Stimulated activated CD8-positive, alpha-beta memory T cell treated with anti-CD3 and anti-CD28 coated beads, Interleukin-2, amount 100 ng/mL, for 48 hours (primary cell): ENCODE measurements at regions not wholly inside any gene's neighbourhood (a gene's known extent, or its start where the extent isn't known, plus 50 kb on each side); places are given as distances from the start of the nearest gene placed in this dataset.

Experiments used
- DNase-seq, 2 donors: peaks; one replicate each; pipeline ENCODE4 v3.0.0-alpha.2; 2020; ENCODE audit warnings: low read depth in 2 of 2

DNA sequence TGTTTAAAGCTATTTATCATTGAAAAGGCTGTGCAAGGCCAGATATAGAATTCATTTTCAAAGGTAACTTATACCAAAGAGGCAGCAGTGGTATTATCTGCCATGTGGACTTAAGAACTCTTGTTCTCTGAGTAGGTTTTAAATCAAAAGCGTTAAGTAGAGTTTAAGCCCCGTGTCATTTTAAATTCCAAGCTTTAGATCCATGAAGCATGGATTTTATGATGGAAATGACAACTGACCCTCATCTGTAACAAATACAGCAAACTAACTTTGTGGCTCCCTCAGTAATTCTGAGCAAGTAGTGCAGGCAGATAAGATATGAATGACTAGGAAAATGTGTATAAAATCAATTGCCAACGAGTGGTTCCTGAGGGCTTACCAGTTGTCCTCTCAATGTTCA is 247.0 kb downstream of the WDR11 start:
- DNase-seq, result no peak

DNA sequence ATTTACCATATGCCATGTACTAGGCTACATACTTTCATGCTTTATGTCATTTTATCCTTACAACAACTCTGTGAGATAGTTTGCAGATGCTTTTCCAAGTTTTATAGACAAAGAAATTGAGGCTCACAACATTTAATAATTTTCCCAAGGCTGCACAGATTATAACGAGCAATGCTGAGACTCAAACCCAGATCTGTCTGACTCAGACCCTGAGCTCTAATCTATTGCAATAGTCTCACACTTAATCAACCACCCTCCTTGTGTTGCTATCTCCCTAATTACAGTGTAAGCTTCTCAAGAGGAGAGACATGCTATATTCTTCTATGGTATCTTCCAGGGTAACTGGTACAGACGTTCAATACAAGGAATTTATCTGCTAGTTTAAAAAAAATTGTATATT is 247.6 kb downstream of the WDR11 start:
- DNase-seq, result no peak

DNA sequence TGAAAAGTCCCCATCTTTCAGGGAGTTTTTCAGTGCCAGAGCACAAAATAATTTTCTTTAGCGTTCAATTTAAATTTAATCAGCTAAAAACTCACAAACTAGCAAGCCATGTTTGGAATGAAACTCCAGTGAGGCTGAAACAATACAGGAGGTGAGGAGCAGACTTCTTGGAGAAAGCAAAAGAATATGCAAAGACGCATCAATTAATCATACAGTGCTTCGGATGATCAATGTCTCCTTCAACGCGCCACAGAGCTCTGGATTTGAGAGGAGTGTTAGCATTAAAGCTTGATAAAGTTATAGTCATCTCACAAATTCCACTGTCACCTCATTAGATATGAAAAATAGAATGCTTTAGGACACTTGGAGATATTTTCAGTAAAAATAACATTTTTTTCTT is 248.0 kb downstream of the WDR11 start:
- no peak for DNase-seq

DNA sequence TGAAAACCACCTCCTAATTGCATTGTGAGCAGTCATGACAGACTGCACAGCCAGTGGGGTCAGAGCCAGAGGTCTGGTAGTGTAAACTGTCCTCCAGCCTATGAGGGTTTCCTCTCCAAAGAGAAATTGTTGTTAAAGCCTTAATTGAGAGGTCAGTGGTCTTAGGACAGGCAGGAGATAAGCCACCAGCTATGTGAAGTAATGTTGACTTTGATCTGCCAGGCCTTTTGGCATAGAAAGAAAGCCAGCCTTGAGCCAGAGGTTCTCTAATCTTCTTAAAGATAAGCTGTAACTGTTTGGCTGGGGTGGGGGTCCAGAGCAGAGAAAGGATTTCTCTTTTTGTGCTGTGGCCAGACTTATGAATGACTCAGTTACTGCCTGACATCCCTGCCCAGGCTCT is 248.4 kb downstream of the WDR11 start:
- no peak for DNase-seq

DNA sequence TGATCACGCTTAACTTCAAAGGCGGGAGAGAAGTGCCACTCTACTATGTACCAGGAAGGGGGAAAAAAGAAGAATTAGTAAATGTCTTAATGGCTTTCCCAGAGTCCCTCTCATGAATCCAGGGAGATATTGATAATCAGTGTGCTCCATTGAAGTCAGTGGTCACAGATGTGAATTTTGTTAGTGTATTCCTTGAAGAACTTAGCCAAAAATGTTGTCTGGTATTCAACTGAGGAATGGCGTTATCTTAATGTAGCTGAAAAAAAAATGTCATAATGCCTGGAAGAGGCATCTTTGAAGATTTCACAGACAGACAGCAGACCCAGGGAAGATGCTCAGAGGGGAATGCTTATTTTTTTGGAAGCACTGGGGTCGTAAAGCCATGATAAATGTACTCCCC is 250.4 kb downstream of the WDR11 start:
- no peak for DNase-seq

DNA sequence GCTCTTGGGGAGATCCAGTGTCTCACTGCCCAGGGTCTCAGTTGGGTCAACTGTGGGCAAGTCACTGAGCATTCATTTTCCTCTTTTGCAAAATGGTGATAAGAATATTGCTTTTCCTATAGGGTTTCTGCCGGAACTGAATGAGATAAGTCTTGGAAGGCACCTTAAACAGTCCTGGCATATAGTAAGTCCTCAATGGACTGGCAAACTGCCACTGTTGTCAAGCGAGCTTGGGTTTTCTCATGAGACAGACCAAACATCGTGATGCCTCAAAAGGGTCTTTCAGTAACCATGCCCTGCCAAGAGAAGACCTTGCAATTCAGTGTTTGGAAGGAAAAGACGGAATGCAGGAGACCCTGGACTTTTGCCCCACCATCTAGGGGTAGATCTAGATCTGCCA is 251.5 kb downstream of the WDR11 start:
- no peak for DNase-seq

DNA sequence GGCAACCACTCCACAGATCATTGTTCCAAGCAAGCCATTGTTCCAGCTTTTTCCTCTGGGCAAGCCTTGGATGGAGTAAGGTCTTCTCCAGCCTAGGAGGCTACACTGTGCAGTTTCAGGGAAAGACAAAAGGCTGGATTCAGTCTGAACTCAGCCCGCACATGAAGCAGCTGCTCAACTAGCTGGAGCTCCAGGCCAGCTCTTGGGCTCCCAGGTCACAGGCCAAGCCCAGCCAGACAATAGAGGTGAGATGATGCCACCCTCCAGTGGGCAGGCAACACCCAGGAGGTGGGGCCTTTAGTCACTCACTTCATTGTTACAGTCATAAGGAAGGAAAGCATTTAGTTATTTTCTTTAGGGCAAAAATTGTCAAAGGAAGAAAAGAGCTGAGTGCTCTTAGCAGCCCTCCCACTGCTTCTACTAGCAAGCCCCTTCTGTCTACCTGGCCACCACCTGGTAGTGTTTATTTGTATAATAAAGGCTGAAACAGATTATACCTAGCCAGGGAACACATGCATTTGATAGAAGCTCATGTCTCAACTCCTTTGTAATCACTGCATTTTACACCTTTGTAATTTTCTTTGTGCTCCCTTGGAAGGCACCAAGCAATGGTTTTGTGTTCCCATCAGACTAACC is 253.4 kb downstream of the WDR11 start:
- DNase-seq, result no peak

DNA sequence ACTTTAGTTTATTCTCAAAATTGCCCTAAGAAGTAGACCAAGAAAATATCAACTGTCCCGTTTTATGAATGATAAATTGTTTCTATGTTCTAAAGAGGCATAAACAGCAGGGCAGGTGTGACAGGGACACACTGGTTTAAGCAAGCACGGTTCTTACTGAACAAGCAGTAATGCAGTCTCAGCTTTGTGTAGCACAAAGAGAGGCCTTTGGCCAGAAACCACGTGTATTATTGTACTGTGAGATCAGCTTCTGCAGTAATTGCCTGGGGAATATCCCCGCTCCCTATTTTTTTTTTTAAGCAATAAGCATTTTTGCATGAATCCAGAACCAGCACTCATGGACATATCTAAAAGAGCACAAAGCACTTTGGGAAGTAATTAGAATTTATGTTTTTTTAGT is 255.4 kb downstream of the WDR11 start:
- DNase-seq, result no peak

DNA sequence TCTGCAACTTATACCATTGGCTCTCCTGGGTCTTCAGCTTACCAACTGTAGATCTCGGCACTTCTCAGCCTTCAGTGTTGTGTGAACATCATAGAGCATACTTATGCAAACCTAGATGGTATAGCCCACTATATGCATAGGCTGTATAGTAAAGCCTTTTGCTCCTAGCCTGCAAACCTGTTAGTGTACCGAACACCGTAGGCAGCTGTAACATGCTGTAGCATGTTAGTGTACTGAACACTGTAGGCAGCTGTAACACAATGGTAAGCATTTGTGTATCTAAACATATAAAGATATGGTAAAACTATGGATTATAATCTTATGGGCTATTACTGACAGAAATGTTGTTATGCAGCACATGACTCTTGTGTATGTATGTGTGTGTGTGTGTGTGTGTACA is 256.9 kb downstream of the WDR11 start:
- DNase-seq, result no peak

DNA sequence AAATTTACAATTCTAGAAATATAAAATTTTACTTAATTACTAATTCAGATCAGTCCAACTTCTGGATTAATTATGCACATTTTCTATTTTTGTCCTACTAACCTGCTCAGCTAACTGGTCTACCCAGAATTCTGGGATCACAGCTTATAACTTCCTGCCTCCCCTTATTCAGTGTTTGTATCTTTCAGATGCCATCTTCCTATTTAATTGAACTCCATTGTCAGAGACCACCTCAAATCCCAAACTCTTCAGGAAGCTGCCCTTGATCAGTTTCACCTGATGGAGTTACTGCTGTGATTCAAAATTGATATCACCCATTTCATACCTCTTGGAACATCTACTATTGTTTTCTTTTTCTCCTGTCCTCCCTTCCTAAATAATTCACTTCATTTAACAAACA is 259.2 kb downstream of the WDR11 start:
- DNase-seq, result no peak

DNA sequence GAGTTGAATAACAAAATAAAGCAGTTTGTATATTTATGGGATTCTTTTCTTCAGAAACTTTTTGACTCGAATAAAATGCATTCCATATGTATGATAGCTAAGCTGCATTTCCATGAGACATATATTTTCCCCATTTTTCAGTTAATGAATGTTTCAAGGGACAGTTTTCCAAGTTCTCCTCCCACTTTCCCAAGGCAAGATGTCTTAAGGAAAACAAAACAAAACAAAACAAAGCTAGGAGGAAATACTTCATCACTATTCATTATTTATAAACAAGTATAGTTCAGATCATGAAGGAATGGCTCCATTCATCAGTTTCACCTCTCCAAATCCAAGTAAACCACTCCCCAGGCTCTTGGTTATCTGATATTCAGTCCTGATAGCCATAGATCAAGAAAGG is 261.0 kb downstream of the WDR11 start:
- DNase-seq, result no peak

DNA sequence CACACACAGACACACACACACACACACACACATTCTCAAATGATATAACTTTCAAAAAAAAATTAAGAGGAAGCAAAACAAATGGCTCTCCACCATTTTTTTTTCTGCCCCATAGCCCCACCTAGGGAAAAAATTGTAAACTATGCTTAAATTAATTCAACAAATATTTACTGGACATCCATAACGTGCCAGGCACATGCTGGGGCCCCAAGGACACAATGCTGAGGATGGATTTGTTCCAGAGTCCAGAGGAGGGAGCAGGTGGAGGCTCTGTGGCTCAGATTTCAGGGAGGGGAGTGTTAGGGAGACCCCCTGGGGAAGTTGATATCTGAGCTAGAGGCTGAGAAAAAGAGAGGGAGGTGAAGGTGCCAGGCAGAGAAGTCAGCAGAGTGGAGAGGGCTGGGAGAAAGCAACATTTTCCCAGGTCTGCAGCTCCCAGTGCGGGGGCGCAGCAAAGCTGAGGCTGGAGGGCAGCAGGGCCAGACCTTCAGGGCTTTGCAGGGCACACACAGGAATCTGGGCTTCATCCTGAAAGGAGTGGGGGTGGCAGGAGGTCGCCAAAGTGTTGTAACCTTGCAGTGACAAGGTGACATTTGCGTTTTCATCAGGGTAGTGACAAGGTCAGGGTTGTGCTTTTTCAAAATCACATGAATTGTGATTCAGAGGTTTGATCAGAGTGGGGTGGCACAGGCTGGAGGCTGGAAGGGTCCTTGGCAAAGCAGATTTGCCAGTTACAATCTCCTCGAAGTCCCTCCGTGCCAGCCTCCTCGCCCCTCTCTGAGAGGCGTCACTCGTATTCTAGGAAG is 261.6 kb downstream of the WDR11 start:
- no peak for DNase-seq

DNA sequence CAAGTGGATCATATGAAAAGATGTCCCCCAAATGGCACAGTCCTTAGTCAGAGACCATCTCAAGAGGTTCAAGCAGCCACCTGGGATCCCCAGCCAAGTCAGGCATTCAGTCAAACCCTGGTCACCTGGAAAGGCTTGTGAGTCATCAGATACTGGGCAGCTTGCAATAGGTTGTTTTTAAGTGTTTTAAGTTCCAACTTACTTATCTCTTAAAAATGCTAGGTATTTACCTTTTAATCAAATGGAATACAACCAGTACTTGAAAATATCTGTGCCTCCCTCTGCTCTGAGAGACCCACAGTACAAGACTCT is 262.2 kb downstream of the WDR11 start:
- DNase-seq, result no peak

DNA sequence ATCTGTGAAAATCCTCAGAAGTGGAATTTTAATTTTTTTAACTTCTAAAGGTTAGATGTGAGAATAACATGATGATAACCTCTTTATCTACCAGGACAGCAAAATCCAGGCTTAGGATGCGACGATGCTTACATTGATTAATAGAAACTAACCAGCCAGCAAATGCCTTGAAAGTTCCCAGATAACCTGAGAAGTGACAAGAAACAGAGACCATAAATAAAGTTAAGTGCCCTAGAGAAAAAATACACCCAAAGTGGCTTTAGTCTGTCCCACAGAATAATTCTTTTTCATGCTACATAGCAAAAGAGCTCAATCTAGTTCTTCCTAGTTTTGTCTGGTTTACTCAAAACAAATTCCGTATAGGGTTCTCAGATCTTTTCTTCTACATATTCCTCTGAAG is 262.7 kb downstream of the WDR11 start:
- no peak for DNase-seq

DNA sequence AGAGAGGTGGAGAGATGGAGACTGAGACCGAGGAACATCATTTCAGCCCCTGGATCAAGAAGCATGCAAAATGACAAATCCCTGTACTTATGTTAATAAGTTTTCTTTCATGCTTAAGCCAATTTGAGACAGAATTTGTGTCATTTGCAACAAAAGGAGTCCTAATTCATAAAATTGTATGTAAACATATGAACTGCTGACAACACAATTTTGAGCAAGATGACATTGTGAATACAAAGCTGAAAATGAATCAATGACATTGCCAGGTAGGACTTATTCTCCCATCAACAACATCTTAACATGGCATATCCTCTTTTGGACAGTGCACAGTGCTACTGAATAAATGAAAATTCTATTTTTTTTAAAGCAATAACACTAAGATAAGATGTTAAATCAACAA is 264.0 kb downstream of the WDR11 start:
- DNase-seq, result no peak

DNA sequence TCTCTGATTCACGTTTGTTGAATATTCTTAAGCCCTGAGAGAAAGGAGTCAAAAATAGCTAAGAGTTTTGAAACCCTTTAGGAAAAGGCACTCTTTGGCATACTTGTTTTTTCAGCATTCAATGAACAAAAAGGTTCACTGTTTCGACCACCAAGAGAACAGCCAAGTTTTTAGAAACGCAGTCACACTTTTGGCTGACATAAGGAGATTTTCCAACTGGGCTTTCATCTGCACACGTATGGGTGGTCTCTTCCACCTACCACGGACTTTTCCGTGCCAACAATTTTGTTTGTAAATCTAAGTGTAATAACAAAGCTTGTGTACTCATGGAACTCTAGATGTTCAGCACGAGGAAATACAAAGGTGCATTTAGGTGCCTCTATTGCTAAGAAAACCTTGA is 270.3 kb downstream of the WDR11 start:
- DNase-seq, result no peak

DNA sequence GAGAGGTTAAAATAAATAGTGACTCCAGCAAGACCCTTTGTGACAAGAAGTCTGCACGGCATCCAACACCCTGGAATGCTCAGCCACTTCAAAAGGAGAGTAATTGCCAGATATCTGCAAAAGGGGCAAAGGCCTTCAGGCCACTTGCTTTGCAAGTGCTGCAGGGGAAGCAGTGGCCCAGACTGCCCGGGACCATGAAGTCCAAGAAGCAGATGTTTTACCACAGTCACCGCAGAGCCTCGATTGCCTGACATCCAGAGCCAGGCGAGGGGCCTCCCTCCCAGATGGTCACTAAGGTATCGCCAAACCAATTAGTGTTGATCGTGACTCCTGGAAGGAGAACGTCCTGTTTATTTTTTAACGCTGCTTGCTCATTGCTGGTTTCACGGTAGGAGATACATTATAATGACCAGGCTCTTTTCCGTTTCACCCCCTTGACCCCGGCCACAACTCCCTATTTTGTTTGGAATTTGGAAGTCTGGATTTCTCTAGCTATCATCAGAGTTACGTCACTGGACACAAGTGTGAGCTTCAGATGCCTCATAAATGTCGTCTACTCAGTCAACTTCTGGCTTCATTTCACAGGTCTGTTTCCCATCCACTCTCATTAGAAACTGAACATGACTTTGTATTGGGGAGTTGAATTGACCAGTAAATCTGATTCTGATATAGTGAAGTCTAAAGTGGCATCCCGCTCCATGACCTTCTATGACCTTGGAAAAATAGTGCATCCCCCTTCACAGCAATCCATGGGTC is 276.2 kb downstream of the WDR11 start:
- no peak for DNase-seq

DNA sequence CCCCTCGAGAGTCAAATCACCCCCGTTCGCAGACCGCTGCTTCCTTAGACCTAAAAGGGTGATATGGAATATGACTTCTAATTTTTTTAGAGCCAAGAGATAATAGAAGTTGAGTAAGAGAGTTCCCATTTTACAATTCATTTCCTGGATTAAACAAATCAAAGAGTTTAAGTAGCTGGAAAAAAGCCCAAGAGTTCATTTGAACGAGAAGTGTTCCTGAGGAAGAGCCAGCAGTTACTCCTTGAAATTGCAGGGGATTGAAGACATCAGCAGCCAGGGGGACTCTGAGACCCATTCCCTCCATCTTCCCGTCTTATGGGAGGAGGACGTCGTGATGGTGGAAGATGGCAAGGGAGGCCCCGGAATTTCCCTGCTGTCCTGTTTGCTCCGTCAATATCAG is 277.0 kb downstream of the WDR11 start:
- DNase-seq, result no peak

DNA sequence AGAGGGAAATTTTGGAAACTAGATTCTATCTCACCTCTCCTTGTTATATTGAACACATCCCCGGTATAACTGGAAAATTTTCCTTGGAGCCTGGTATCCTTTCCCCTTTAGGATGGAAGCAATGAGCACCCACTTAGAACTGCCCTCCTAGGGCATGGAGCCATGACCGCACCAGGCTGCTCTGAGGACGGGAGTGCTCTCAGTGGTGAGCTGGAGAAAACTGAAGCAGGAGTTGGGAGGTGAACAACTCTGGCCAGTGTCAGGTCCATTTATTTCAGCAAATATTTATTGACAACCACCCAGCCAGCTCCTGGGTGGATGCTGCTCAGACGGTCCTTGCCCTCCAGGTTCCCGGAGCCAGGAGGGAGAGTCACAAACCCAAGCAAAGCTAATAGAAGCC is 278.1 kb downstream of the WDR11 start:
- DNase-seq, result no peak

DNA sequence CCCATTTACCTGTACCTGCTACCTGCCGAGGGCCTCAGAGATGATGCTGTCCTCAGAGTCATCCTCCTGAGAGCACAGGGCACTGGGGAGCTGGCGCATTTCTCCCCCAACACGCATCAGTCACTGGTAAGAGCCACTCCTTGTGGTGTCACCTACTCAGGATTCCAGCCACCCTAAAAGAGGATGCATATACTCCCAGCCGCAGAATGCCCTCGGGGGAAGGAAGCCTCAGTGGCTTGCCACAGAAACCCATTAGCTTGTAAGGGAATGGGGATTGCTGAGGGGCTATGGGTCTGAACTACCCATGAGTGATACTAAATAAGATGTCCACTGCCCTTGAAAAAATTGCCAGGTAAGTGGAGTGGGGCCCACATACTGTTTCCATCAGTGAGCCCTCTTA is 279.2 kb downstream of the WDR11 start:
- no peak for DNase-seq

DNA sequence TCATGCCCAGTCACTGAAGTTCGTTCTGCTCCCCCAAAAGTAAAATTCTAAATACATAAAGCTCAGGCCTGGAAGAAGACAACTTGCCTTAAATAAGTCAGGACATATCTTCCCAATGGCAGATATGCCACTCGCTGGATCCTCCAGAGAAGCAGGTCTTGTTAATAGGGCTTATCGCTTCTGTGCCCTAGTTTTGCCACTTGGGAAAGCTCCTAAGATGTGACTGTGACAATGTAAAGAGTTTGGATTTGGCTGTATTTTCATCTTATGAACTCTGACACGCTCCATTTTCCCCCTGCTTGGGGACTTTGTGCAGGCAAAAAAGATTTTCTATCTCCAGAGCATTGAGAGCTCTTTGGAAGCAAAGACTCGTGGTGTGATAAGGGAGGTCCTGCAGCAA is 279.9 kb downstream of the WDR11 start:
- DNase-seq, result no peak

DNA sequence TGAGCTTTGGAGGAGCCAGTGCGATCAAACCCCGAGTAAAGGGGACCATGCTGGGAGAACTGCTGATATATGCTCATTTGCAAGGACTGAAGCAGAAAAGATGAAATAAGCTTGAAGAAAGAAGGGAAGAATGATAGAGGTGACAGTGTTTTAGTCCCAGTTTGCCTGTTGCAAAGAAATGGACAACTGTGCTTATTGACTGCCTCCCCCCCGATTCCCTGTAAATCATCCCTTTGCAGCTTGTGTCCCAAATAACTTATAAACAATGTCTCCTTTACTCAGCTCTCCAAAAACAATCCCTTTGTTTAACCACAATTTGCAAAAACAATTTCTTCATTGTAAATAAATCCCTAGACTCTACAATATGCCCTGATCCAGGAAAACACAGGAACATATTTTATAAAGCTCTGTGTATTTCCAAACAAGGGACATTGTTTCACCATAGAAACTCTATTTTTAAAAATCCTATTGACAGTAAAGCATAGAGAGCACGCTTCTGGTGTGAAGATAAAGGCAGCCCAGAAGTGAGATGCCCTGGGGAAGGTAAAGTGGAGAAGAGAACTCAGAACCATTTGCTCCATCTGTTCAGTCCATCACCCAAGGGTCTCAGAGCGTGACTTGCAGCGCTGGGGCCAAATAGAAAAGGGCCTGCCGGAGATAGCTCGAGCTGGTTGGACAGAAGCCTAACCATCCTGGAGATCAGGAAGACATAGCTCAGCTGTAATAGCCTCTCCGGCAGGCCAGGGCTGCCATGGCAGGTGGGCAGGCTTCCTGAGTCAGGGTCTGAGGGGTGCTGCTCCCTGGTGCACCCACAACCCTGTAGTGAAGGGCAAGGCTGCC is 280.5 kb downstream of the WDR11 start:
- DNase-seq, result no peak
